ENCODE measurements at regions not wholly inside any gene's neighbourhood (a gene's known extent, or its start where the extent isn't known, plus 50 kb on each side); places are given as distances from the start of the nearest gene placed in this dataset.
A peak's percentile ranks its signal among the peaks of the same experiment; 100 is the strongest.
"Not testable (repeated sequence)": the region's sequence is repeated elsewhere in the genome, so short reads cannot be mapped to it uniquely, and the experiment has no call there.

GRCh38 chr11:90447618-90448017 lies 224.8 kb upstream of the CHORDC1 start:
- intact Hi-C loops (cut with DNase I): no loop called here
- ATAC-seq (no peak), DNase-seq (no peak)

GRCh38 chr11:90446207-90446606 lies 223.4 kb upstream of the CHORDC1 start:
- intact Hi-C loops (cut with DNase I): no loop called here
- peak in 1 of 2 donors; percentile 38 for ATAC-seq
- DNase-seq: no peak

- intact Hi-C loops (cut with DNase I): no loop called here
- ATAC-seq: no peak
Observed at GRCh38 chr11:90438069-90438468, 215.2 kb upstream of the CHORDC1 start.

DNA sequence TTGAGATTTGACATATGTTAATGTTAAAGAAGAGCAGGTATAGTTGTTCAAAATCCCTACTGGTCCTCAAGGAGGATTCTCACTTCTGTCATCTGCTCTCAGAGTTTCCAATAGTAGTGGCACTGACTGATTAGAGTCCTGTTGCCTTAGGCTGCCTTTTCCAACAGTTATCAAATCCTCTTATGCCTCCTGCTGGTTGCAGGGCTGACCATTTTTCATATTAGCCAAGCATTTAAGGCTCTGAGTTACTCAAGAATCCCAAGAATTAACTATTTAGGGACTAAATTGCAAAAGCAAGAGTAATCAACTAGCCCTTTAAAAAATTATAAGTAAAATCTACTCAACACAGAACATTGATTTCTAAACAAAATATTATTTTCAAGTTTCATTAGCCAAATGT lies 212.0 kb upstream of the CHORDC1 start:
- DNase-seq (no peak), ATAC-seq (no peak)
- intact Hi-C loops (cut with DNase I): no loop called here

More at GRCh38 chr11:90438069-90438468, 215.2 kb upstream of the CHORDC1 start:
- DNase-seq: no peak

- ATAC-seq: no peak
- intact Hi-C loops (cut with DNase I): no loop called here
Observed at GRCh38 chr11:90428836-90429235, 206.0 kb upstream of the CHORDC1 start.

DNA sequence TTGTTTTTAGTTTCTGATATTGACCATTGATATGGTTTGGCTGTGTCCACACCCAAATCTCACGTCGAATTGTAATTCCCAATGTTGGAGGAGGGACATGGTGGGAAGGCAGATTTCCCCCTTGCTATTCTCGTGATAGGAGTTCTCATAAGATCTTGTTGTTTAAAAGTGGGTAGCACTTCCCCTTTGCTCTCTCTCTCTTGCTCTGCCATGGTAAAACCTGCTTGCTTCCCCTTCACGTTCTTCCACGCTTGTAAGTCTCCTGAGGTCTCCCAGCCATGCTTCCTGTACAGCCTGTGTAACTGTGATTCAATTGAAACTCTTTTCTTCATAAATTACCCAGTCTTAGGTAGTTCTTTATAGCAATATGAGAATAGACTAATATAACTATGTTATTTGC lies 203.6 kb upstream of the CHORDC1 start:
- intact Hi-C loops (cut with DNase I): no loop called here
- ATAC-seq: no peak
- DNase-seq: no peak

More at GRCh38 chr11:90428836-90429235, 206.0 kb upstream of the CHORDC1 start:
- DNase-seq: no peak

DNA sequence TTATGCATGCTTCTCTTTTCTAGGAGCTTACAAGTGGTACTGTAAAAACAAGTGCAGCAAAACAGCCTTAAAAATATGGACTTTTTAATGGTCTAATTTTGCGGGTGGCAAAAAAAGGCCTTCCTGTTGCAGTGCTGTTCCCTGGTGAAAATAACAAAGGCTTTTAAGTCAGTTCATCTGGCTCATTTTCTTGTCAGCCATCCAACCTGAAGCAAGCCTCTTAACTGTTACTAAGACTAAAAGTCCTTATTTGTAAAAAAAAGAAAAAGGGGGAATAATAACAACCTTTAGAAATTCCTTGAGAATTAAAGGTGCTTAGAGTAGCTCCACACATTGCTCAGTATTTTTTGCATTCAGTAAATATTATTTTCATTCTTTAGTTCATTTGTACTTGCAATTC lies 200.5 kb upstream of the CHORDC1 start:
- intact Hi-C loops (cut with DNase I): no loop called here
- no peak for ATAC-seq

DNA sequence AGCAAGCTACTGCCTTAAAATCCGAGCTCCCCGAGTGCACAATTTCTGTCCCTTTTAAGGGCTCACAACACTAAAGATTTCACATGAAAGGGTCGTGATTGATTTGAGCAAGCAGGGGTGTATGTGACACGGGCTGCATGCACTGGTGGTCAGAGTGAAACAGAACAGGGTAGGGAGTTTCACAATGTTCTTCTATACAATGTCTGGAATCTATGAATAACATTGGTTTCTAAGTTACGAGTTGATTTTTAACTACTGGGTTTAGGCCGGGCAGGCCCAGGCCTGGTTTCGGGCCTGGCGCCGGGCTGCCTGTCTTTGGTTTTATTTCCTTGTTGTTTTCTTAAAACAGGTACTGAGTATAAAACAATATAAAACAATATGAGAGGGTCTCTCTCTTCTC lies 199.9 kb upstream of the CHORDC1 start:
- ATAC-seq; DNase-seq; intact Hi-C loops (cut with DNase I): not testable (repeated sequence)

More for the DNA sequence above, 200.5 kb upstream of the CHORDC1 start:
- no peak for DNase-seq

DNA sequence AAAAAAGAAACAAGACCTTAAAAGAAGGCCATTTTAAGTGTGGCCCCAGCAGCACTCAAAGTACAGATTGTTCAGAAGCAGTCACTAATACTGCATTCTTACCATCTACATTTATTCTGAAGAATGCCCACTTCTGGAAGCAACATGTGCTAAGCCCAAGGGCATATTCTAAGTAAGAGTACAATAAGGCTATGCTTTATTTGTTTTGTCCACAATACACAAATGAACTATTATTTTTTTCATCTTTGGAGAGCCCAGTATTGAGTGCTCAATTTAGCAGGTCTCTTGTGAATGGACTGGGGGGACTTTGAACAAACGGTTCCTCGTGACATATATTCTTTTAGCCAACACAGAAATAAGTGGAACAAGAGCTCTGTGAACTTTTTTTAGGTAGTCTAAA lies 191.4 kb upstream of the CHORDC1 start:
- intact Hi-C loops (cut with DNase I): no loop called here
- no peak for ATAC-seq
- DNase-seq: no peak

- DNase-seq (no peak), ATAC-seq (no peak)
- intact Hi-C loops (cut with DNase I): no loop called here
Observed at GRCh38 chr11:90407350-90407749, 184.5 kb upstream of the CHORDC1 start.

GRCh38 chr11:90392692-90393091 lies 169.8 kb upstream of the CHORDC1 start:
- intact Hi-C loops (cut with DNase I): no loop called here
- ATAC-seq (no peak), DNase-seq (no peak)

GRCh38 chr11:90391756-90392155 lies 168.9 kb upstream of the CHORDC1 start:
- intact Hi-C loops (cut with DNase I): no loop called here
- DNase-seq: no peak
- no peak for ATAC-seq

DNA sequence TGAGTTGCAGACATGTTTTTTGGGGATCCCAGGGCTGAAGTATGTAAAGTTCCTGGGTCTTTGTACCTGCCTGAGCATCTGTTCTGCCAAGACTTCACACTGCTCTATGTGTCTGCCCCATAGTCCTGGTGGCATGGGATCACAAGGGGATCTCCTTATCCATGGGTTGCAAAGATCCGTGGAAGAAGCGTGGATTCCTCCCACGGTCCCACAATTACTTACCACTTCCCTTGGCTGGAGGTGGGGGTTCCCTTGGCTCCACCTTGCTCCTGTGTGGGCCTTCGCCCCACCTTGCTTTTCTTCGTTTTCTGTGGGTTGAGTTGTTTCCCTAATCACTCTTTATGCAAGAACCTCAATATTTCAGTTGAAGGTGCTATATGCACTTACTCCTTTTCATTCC lies 157.4 kb upstream of the CHORDC1 start:
- intact Hi-C loops (cut with DNase I): no loop called here
- ATAC-seq (no peak), DNase-seq (no peak)

DNA sequence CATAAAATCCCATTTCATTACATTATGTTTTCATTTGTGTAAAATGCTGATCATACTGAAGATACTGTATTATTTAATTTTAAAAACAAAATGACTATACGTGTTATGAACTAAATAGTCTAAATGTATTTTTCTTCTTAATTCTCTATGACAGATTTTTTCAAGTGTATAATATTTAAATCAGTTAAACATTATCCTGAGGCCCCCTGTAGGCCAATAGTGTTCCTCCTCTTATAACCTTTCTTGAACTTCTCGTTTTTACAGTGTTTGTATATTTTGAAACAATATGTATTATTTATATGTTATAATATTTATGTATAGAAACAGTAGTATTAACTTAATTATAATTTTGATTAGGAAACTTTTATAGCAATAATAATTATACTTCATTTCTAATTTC lies 151.1 kb upstream of the CHORDC1 start:
- intact Hi-C loops (cut with DNase I): no loop called here
- ATAC-seq (no peak), DNase-seq (no peak)

DNA sequence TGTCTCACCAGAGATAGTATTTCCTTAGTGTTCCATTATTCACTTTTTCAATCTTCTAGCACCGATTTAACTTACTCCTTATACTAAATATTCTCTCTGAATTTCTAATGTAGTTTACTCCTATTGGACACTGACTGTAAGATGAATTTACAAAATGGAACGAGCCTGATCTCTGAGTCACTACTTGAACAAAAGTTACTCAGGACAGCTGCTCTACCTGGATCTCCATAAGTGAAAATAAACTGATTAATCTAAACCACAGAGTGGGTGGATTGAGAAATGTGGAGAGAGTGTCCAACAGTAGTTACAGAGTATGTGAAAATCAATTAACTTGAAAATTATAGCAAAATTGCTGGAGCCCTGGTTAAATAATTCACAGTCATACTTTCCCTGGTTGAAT lies 141.7 kb upstream of the CHORDC1 start:
- DNase-seq: no peak
- intact Hi-C loops (cut with DNase I): no loop called here

DNA sequence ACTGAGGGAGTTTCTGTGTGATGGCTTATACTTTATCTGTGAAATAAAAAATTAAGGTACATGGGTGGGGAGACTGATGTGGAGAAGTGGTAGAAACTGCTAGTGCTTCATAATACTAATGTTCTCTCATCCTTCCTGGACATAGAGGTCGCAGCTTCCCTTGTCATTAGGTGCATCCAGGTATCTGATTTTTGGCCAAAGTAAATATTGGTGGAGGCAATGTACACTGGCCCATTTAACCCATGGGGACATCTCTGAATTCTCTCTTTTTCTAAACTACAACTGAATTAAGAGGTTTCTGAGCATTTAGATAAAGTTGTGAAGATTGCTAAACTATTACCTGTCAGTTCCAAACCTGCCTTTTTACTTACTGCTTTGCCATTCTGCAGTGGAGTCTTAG lies 140.9 kb upstream of the CHORDC1 start:
- intact Hi-C loops (cut with DNase I): no loop called here
- DNase-seq (no peak), ATAC-seq (no peak)

More for the DNA sequence above, 141.7 kb upstream of the CHORDC1 start:
- ATAC-seq: no peak

DNA sequence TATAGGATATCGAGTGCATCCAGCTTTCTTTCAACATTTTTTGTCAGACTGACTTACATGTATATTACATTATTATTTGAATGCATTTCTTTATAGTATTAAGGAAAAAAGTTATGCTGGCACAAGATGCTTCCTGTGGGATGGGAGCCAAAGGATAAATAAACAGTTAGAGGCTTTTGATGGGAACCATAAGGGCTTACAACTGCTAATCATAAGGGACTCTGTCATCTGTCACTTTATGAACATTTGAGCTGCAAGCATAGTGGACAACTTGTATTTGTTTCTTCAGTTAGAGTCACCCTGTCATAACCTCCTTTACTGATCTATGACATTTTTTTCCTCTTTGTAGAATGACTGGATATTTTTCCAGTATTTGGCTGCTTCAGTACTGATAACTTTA lies 132.4 kb upstream of the CHORDC1 start:
- intact Hi-C loops (cut with DNase I): no loop called here
- no peak for ATAC-seq
- DNase-seq: no peak

- DNase-seq (no peak), ATAC-seq (no peak)
- intact Hi-C loops (cut with DNase I): no loop called here
Observed at GRCh38 chr11:90349731-90350130, 126.9 kb upstream of the CHORDC1 start.

DNA sequence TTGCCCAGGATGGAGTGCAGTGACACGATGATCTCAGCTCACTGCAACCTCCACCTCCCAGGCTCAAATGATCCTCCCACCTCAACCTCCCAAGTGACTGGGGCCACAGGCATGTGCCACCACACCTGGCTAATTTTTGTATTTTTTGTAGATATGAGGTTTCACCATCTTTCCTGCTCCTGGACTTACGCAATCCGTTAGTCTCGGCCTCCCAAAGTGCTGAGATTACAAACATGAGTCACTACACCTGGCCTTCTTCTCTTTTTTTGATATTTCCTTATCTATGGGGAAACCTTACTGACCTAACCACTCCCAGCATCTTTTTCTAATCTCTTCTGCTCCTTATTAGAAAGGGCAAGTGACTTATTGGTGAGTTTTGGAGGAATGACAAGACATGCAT lies 121.7 kb upstream of the CHORDC1 start:
- intact Hi-C loops (cut with DNase I): no loop called here
- DNase-seq (no peak), ATAC-seq (no peak)

- DNase-seq: no peak
- intact Hi-C loops (cut with DNase I): no loop called here
- no peak for ATAC-seq
Observed at GRCh38 chr11:90343673-90344072, 120.8 kb upstream of the CHORDC1 start.

GRCh38 chr11:90341986-90342385 lies 119.1 kb upstream of the CHORDC1 start:
- intact Hi-C loops (cut with DNase I): no loop called here

DNA sequence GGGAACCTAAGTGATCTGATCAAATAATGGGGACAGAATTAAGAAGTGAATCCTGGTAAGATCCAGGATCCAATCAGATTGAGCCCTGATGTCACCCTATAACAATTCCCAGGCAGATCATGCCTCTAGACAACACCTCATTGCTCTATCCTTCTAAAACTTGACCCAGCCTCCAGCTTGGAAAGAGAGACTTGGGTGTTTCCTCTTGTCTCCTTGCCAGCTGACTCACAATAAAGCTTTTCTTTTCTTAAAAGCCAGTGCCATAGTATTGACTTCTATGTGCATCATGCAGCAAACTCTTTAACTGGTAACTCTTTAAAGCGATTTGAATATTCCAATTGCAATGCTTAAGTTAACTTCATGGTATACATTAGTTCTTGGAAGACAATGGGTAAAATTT lies 109.6 kb upstream of the CHORDC1 start:
- ATAC-seq: no peak
- DNase-seq: no peak
- intact Hi-C loops (cut with DNase I): no loop called here

More at GRCh38 chr11:90341986-90342385, 119.1 kb upstream of the CHORDC1 start:
- ATAC-seq (no peak), DNase-seq (no peak)

Measured in left cardiac atrium (tissue), 4 donors.